ENCODE measurements at regions not wholly inside any gene's neighbourhood (a gene's known extent, or its start where the extent isn't known, plus 50 kb on each side); places are given as distances from the start of the nearest gene placed in this dataset.

DNA sequence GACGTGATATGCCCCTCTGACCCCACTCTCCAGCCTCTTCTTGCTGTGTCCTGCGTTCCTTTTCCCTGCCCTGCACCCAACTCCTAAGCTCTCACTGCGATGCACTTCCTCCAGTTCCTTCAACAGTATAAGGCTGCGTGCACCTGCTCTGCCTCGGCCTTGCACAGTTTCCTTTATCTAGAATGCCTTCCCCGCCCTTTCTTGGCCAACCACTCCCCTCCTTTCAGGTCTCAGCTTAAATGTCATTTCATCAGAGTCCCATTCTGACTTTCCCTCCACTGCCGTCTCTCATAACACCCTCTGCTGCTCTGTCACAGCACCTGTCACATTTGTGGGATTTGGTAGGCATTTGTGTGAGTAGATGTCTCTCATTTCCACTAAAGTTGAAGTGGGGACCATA is 58.4 kb upstream of the NEIL3 start:
- TF ChIP-seq, protein P1, sequence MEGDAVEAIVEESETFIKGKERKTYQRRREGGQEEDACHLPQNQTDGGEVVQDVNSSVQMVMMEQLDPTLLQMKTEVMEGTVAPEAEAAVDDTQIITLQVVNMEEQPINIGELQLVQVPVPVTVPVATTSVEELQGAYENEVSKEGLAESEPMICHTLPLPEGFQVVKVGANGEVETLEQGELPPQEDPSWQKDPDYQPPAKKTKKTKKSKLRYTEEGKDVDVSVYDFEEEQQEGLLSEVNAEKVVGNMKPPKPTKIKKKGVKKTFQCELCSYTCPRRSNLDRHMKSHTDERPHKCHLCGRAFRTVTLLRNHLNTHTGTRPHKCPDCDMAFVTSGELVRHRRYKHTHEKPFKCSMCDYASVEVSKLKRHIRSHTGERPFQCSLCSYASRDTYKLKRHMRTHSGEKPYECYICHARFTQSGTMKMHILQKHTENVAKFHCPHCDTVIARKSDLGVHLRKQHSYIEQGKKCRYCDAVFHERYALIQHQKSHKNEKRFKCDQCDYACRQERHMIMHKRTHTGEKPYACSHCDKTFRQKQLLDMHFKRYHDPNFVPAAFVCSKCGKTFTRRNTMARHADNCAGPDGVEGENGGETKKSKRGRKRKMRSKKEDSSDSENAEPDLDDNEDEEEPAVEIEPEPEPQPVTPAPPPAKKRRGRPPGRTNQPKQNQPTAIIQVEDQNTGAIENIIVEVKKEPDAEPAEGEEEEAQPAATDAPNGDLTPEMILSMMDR (IDR thresholded peaks at IDR 0.05), result no peak
- TF ChIP-seq POLR2A (IDR thresholded peaks at IDR 0.05), result no peak
- no peak for TF ChIP-seq EP300 (IDR thresholded peaks at IDR 0.05)
- TF ChIP-seq POLR2AphosphoS5 (IDR thresholded peaks at IDR 0.05), result no peak

Measured in suprapubic skin (tissue), 4 donors.